GM21576 (cell line): ENCODE measurements at regions not wholly inside any gene's neighbourhood (a gene's known extent, or its start where the extent isn't known, plus 50 kb on each side); places are given as distances from the start of the nearest gene placed in this dataset.
"Not testable (repeated sequence)": the region's sequence is repeated elsewhere in the genome, so short reads cannot be mapped to it uniquely, and the experiment has no call there.

Experiments used
- ATAC-seq: cut with Tn5 transposase; IDR thresholded peaks from one replicate; pipeline ENCODE4 v1.9.1; 2021; ENCODE audit warnings: mild to moderate bottlenecking, moderate library complexity; ENCODE audit not compliant: unreplicated experiment

DNA sequence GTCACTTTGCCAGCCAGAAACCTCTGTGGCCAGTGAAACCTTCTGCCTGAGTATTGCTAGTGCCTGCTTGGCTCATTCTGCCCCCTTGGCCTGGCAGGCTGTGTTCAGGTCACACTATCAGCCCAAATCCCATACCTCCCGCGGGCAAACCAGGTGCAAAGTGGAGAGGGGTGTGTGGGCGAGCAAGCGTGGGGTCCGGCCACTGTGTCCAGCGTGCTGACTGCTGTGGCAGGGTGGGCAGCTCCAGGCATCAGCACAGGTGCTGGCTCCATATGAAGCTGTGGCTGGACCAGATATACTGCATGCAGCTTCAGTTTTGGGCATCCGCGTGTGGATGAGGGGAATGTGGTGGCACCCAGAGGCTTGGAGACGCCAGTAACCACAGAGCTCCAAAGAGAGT is 576.5 kb upstream of the EDIL3 start:
- no peak for ATAC-seq

DNA sequence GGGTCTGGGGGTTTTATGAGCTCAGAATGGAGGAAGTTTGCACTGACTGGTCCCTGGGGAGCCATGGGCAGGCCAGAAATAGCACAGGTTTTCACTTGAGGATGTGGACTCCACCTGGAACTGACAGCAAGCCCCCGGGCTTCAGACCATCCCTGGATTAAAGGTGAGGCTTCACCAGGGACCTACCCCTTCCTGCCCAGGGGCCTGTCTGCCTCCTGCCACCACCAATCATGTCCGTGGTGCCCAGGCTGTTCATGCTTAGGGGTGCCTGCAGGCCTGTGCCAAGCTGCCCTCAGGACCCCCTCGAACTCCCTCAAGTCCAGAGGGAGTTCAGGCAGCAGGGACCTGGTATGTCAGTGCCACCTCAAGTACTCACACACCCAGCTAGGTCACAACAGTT is 577.2 kb upstream of the EDIL3 start:
- no peak for ATAC-seq

DNA sequence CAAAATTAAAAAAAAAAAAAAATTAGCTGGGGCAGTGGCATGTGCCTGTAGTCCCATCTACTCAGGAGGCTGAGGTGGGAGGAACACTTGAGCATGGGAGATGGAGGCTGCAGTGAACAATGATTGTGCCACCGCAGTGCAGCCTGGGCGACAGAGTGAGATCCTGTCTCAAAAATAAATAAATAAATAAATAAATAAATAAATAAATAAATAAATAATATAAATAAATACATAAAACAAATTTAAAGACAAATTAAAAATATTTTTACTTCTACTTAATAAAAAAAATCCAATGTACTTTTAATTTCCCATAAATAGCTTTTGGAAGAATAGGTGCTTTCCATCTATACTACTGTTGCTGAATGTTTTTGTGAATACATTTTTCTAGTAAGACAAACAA is 598.4 kb upstream of the EDIL3 start:
- no peak for ATAC-seq

DNA sequence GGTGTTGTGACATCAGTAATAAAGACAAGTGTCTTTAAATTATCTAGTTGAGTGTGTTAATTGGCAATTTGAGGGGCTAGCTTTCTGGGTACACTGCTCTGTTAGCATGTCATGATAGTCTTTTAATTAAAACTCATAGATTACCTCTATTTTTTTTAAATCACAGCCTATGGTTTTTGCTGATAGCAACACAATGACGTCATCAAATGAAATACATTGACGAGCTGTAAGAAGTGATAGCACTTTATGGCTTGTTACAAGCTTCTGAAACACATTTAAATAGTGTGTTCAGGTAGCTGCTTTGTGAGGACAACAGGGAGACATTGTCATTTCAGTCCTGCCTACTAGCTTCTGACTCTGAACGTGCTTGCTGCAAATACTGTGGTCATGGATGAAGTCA is 600.5 kb upstream of the EDIL3 start:
- no peak for ATAC-seq

DNA sequence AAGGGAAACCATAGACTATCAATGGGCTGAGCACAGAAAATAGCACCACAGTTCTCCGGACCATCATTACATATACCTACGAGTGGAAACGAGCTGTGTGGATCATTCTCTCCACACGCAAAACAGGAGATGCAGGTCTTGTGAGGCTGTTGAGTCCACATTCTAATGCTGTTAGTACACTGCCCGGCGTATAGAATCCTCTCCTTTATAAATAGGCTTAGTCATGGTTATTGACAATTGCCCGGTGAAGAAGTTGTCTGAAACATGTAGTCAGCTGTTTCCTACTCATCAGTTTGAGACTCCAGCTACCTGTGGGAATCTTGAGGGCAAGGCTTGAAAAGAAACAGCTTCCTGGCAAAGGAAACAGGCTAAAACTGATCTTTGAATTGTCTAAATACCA is 602.0 kb upstream of the EDIL3 start:
- ATAC-seq: no peak

DNA sequence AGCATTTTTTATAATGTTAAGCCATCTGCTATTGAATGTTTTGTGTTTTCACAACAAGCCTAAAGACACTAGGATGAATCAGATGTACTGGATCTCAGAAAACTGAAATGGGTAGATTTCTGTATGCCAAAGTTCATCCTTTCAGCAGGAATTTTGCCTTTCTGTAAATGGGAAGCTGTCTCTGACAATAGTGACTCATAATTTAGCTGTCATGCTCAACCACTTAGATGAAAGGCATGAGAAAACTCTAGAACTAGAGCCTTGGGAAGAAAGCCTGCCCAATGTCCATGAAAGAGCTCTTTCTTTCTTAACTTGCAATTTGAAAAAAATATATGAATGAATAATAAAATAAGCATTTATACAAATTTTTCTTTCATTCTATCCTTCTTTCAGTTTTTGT is 616.0 kb upstream of the EDIL3 start:
- no peak for ATAC-seq

DNA sequence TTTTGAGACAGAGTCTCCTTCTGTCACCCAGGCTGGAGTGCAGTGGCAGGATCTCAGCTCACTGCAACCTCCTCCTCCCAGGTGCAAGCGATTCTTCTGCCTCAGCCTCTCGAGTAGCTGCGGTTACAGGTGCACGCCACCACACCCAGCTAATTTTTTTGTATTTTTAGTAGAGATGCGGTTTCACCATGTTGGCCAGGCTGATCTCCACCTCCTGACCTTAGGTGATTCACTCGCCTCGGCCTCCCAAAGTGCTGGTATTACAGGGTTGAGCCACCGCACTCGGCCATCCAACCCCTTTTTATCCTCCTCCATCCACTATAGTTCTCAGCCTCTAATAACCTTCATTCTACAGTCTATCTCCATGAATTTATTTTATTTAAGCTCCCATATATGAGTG is 617.3 kb upstream of the EDIL3 start:
- not testable (repeated sequence) for ATAC-seq

DNA sequence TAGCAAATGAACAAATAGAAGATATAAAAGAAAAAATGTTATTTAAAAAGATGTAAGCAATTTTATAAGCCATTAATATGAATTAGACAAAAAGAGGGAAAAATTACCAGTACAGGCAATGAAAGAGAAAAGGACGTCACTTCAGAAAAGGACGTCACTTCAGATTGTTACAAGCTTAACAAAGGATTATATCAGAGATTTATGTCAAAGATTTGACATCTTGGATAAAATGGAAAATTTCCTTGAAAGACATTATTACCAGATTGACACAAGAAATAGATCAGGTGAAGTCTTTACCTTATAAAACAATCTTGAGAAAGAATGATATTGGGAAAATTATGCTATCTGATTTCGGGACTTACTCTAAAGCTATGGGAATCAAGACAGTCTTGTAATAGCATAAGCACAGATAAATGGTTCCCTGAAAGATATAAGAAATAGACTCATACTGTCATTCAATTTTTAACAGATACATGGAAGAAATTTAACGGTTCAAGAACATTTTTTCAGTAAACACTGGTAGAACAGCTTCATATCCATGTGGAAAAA is 625.4 kb upstream of the EDIL3 start:
- ATAC-seq: no peak

DNA sequence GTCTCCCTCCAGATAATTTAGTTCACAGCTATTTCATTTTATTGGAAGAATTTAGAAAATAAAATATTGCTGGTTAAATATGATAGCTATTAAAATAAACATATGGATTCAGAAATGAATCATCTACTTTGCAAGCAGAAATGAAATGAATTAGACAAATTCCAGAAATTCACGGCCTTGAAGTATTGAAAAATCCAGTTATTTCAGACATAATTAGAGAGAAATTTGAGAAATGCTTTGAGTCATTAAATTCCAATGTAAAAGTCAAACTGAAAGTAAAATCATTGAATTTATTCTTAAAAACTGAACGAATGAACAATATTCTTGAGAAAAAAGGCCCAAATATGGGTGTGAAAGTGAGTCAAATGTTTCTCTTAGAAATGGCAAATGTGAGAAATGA is 632.6 kb upstream of the EDIL3 start:
- no peak for ATAC-seq

DNA sequence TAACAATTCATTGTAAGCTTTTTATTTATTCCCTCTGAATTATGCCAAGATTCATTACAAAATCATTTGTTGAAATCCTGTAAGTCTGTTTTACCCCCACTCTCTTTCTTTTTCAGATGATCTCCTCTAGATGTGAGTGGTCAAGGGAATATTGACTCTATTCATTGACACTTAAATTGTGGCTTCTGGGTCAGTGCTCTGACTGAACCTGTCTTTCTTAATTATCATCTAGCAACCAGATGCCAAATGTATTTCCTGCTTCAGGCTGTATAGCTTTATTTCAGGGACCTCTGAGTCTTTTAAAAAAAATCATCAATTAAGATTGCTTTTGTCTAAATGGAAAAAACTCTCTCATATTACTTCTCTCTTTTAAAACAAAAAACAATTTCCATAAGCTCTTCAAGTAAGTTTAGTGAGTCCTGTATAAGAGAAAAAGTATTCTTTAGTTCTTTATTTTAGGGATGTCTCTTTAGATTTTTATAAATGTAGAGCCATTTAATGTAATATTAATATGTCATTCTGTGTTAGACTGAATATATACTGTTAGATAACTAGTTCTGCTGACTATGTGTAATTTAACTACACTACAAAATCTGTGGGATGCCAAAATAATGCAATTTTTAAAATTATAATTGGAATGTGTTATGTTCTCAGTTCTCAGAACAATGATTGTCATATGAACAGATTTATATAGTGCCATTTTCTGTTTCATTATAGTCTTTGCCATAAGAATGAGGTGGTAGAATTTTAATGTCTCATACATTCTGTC is 645.8 kb upstream of the EDIL3 start:
- ATAC-seq: no peak

DNA sequence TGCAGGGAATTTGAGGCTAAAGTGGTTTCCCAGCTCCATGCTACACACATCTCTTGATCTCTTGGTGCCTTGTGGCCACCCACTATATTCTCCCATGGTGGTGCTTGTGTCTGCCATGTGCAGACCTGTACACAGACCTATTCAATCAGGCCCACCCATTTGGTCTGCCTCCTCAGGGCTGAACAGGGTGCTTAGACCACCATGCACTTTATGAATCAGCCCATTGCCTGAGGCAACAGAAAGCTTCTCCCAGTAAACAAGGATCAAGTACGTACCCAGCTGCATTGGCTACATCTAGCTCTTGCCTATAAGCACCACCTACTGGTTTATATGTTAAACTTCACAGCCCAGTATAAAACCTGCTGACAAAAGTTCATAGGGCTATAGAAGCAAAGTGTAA is 664.3 kb upstream of the EDIL3 start:
- no peak for ATAC-seq

DNA sequence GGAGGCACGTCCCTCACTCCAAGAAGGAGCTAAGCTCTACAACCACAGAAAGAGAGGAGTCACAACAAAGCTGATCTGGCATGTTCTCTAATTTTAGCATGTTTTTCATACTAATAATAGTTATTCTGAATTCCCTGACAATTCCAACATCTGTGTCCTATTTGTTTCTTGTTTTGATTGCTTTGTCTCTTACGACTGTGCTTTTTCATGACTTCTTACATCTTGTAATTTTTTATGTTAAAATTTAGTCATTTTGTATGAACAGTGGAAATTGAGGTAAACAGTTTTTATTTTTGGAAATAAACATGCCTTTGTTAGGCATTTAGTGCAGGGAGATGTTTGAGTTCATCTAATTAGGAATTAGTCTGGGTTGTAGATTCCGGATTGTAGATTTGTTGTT is 668.1 kb upstream of the EDIL3 start:
- ATAC-seq: no peak

DNA sequence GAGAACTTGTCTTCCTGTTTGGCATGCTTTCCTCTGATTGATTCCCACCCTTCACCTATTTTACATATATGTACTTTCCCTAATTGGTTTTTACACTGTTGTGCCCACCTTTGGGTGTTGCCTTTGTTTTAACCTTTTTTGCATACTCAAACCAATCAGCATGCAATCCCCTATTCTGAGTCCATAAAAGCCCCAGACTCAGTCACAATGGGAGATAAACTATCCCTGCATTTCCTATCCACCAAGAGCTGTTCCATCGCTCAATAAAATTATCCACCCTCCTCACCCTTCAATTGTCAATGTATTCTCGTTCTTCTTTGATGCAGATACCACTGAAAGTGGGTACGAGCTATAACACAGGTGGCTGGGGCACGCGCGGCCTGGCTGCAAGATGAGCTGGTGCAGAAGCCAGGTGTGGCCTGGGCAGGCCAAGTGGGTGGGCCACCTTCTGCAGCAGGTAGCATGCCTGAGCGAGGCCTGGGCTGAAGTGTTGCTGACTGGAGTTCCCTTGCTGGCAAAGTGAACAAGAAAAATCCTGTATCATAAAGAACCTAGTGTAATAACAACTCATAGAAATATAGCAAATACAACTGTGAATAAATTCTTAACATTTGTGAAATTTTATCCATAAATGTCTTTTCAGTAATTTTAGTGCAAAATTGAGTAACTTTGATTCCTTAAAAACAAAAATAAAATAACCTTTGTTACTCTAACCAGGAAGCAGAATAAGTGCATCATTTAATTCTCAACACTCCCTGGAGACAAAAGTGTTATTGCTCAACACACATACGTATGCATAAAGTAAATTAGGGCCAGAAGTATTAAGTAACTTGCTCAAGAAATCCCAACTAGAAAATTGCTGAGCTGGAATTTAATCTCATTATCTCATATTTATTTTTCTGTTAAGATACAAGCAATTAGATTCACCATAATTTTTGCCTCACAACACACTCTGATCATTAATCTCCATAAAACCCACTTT is 685.3 kb upstream of the EDIL3 start:
- ATAC-seq: no peak

DNA sequence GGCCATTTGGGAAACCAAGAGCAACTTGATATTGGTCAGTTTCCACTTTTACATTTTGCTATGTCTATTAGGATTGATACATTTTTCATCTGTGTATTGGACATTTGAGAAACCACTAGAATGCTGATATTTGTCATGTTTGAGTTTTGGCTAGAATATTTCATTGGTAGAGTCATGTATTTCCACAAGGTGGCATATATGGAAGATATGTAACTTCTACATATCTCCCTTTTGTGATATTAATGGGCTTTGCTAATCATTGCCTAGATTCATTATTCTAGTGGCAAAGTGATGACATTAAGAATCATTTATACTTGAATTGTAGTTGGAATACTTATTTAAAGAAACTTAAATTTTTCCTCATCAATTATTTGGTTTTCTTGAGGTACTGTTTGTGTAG is 692.9 kb upstream of the EDIL3 start:
- no peak for ATAC-seq

DNA sequence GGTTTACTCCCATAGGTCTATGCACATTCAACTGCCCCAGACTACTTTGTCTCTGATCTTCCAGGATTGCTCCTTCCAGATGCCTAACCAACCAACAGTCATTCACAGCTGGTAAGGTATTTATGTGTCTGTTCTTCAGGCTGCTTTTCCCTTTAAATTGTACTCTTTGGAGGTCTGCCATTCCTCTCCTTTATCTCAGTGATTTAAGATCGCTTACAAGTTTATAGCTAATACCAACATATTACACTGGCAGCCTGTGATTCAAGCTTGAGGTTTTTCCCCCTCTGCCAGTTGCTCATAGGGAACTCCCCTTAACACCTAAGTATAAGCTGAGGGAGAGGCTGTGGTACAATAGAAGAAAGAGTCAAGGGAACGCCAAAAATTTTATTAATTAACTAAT is 711.7 kb upstream of the EDIL3 start:
- no peak for ATAC-seq

DNA sequence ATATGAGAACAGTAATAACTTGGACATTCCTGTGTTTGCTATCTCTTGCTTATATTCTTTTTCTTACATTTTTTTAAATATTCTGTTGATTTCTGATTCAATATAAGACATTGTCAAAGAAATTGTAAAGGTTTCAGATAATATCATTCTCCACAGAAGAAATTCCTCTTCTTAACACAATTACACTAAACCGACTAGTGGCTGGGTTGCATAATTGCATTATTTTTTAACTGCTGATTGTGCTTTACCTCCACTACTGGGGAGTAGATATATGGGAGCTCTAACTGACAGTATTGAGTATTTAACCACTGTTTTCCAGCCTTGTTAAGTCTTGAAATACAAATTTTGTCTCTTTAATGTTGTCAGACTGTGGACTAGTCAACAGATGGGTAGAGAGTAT is 723.8 kb upstream of the EDIL3 start:
- ATAC-seq: no peak

DNA sequence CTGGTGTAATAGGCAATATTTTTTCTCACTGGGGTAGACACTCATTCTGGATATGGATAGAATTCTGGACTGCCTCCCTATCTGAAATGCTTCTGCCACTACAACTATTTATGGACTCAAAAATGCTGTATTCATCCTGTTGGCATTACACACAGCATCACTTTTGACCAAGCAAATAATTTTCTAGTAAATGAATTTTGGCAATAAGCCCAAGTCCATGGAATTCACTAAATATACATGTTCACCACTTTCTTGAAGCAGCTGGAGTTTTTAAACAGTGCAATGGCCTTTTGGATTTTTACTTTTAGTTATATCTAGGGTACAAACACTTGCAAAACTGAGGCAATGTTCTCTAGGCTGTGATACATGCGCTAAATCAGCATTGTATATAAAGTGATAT is 724.9 kb upstream of the EDIL3 start:
- no peak for ATAC-seq

DNA sequence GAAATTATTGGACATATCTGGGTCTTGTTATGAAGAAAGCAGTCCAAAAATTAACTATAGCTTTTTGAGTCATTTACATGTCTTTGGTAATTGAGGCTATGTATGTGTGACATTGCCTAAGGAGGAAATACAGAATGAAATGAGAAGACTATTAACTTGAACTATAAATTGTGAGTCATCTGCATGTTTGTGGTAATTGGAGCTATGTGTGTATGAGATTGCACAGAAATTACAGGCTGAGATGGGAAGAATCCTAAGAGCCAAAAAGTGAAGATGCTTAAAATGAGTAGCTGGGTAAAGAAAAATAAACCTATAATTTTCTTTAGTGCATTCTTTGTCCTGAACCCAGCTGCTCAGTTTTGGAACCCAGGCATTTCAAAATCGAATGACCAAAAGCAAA is 747.6 kb upstream of the EDIL3 start:
- no peak for ATAC-seq

DNA sequence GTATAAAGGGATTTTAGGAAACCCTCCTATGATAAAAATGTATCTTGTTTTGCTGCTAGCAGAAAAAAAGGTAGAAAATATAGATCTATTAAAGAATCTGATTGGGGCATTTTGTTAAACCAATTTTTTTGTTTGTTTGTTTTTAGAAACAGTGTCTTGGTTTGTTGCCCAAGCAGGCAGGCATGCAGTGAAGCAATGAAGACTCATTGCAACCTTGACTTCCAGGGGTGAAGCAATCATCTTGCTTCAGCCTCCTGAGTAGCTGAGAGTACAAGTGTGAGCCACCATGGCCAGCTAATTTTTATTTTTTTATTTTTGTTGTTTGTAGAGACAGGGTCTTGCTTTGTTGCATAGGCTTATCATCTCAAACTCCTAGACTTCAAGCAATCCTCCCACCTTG is 755.8 kb upstream of the EDIL3 start:
- ATAC-seq: no peak

DNA sequence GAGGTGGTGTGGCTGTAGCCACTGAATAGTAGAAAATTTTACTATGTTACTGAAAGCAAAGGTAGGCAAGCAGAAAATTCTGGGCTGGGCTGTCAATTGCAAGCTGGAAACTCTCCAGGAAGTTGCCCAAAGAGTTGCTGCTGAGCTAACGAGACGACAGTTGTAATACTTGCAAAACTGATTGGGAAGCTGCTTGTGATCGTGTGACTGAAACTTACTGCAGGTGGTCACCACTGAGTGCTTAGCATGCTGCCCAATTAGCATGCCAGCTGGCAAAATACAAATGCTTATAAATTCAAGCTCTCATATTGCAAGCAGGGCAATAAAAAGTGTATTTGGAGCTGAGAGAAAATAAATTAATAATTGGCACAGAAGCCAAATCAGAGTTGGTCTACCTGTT is 758.5 kb upstream of the EDIL3 start:
- ATAC-seq: no peak

DNA sequence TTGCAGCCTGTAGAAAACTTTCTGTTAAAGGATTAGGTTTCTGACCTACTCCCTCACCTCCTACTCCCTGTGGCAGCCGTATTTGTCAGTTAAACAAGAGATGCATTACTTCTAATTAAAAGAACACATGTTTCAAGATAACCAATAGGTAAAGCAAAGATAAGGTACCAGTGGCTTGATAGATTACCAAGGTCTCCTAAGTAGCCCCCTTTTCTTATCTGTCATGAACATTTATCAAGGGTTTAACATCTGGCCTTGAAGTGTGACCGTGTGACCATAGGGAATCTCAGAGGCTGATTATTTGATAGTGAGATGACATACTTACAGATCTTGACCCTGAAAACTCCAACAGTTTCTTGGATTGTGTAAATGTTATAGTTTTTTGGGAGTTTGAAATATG is 764.0 kb upstream of the EDIL3 start:
- ATAC-seq: no peak

DNA sequence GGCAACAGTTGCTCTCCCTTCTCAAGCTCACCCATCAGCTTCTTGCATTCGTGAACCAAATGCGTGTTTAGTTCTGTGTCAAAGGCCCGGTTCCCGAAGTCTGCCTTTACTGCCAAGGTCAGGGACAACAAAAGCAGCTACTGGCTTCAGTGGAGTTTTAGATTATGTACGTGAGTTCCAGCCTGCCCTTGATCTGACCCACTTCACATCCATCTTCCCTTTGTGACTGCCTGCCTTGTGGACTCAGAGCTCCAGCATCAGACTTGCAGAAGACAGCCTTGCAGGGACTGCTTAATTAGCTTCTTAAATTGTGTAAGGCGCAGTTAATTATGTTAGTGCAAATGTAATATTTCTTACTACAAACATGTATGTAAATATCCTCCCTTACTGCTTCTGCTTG is 774.7 kb upstream of the EDIL3 start:
- no peak for ATAC-seq
